ENCODE measurements at regions not wholly inside any gene's neighbourhood (a gene's known extent, or its start where the extent isn't known, plus 50 kb on each side); places are given as distances from the start of the nearest gene placed in this dataset.

- no peak for DNase-seq (ENCODE audit: low read depth in 1 of 2, low spot score in 1 of 2)
These were observed 306.9 kb downstream of the SLITRK6 start for GRCh38 chr13:85492283-85492682.

GRCh38 chr13:85486663-85487062, 312.6 kb downstream of the SLITRK6 start:
- no peak for DNase-seq (ENCODE audit: low read depth in 1 of 2, low spot score in 1 of 2)

DNA sequence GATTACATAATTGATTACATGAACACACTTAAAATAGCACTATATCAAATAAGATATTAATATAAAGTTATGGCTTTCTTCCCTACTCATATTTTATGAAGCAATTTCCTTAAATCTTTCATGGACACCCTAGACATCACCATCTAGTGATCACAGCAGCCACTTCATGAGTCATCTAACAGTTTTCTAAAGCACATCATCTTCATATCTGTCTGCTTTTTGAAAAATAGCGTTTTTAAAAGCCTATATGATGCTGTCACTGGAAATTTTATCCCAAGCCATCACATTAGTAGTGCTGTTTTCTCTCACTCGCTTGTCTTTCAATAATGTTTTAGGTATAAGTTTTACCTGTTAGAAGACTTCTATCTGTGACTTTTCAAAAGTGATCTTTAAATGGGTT, 326.1 kb downstream of the SLITRK6 start:
- DNase-seq (ENCODE audit: low read depth in 1 of 2, low spot score in 1 of 2), result no peak

DNA sequence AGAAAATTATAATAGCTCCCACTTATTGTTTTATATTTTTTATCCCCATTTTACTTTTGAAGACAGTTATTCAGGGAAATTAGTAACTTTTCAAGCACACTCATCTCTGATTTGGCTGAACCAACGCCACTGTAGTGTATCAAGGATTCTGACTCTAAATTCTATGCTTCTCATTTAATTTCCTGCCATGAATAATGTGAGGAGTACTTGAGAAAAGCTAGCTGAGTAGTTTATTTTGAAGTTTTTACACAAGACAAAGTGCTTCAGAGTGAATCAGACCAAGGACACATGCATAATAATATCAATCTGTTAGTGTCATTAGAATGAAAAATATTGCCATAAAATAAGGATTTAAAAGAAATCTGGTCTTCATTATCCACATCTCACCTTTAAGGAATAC, 329.9 kb downstream of the SLITRK6 start:
- no peak for DNase-seq (ENCODE audit: low read depth in 1 of 2, low spot score in 1 of 2)

DNA sequence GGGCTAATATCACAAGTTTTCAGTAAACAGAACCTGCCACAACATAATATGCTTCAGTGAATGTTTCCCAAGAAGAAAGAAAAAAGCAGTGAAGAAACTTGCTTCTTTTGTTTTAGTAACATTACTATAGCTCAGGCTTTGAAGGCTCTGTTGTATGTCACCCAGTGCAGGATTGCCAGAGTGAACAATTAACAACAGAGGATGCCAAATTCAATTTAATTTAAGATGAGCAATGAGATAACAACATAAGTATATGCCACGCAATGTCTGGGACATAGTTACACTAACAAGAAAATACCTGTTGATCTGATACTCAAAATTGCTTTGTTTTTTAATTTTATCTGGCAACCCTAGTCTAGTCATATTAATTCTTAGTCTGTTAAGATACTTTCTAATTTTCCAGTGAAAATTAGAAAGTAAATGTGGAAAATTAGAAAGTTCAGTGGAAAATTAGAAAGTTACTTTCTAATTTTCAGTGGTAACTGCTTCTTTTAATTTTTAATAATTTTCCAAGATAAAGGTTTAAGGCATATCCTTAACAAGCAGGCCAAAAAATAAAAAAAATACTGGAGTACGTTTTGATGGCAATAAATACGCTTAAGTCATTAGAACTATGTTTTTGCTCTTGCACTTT, 336.3 kb downstream of the SLITRK6 start:
- no peak for DNase-seq (ENCODE audit: low read depth in 1 of 2, low spot score in 1 of 2)

GRCh38 chr13:85461621-85462020, 337.6 kb downstream of the SLITRK6 start:
- no peak for DNase-seq (ENCODE audit: low read depth in 1 of 2, low spot score in 1 of 2)

GRCh38 chr13:85445534-85445933, 353.7 kb downstream of the SLITRK6 start:
- no peak for DNase-seq (ENCODE audit: low read depth in 1 of 2, low spot score in 1 of 2)

DNA sequence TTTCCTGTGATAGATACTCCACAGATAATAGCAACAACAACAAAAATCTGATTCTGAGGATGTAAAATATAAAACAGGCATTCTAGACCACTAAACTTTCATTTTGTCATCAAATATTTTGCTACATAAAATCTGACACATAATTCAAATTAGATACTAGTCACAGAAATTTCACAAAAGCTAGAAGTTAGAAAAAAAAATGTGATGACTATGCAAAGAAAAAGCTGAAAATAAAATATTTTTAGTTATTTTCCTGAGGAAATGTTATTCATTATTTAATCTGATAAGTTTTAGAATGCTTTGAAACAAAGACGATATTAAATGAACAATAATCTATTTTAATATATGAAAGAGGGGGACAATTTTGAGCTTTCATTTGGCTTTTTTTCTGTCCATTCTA, 357.2 kb downstream of the SLITRK6 start:
- no peak for DNase-seq (ENCODE audit: low read depth in 1 of 2, low spot score in 1 of 2)

DNA sequence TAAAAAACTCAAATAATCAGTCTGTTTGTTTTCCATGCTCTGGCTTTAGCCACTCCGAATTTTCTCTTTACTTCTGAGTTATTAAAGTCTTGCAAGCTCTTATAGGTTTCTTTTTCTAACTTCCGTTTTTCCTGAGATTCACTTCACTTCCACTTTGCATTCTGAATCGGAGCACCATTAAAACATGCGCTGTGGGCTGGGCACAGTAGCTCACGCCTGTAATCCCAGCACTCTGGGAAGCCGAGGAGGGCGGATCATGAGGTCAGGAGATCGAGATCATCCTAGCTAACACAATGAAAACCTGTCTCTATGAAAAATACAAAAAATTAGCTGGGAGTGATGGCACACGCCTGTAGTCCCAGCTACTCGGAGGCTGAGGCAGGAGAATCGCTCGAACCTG, 357.9 kb downstream of the SLITRK6 start:
- DNase-seq (ENCODE audit: low read depth in 1 of 2, low spot score in 1 of 2), result no peak

GRCh38 chr13:85436029-85436428, 363.2 kb downstream of the SLITRK6 start:
- DNase-seq (ENCODE audit: low read depth in 1 of 2, low spot score in 1 of 2), result no peak

- DNase-seq (ENCODE audit: low read depth in 1 of 2, low spot score in 1 of 2), result no peak
These were observed 364.3 kb downstream of the SLITRK6 start for GRCh38 chr13:85434927-85435326.

- no peak for DNase-seq (ENCODE audit: low read depth in 1 of 2, low spot score in 1 of 2)
These were observed 366.3 kb downstream of the SLITRK6 start for GRCh38 chr13:85432881-85433280.

DNA sequence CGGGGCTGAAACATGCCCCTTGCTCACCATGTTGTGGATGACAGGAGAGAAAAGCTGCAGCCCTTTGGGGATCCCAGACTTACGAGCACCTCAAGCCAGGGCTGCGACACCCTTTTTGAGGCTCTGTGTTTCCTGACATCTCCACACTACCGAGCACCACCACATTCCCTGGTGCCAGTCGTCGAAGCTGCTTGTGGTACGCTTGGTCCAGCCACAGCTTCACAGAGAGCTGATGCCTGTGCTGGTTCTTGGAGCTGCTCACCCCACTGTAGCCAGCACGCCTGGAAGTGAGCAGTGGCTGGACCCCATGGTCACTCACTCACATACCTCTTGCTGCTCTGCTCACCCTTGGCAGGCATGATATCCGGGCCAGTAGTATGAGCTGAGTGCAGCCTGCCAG, 367.5 kb downstream of the SLITRK6 start:
- DNase-seq (ENCODE audit: low read depth in 1 of 2, low spot score in 1 of 2), result no peak

GRCh38 chr13:85430216-85430794, 368.9 kb downstream of the SLITRK6 start:
- no peak for DNase-seq (ENCODE audit: low read depth in 1 of 2, low spot score in 1 of 2)

DNA sequence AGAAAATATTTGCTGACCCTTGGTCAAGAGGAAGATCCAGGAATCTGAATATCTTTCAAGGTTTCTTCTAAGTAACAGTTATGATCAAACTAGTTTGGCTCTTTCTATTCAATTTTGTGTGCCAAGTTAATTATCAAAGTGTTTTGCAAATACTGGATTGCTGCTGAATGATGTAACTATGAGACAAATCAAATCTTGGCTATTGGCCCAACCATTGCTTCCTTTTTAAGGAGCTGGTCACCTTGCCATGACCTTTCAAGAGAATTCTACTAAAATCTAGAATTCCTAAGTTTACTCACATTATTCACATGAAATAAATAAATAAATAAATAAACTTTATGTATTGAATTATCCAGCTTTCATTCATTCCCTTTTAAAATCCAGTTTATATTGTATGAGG, 371.8 kb downstream of the SLITRK6 start:
- DNase-seq (ENCODE audit: low read depth in 1 of 2, low spot score in 1 of 2), result no peak

DNA sequence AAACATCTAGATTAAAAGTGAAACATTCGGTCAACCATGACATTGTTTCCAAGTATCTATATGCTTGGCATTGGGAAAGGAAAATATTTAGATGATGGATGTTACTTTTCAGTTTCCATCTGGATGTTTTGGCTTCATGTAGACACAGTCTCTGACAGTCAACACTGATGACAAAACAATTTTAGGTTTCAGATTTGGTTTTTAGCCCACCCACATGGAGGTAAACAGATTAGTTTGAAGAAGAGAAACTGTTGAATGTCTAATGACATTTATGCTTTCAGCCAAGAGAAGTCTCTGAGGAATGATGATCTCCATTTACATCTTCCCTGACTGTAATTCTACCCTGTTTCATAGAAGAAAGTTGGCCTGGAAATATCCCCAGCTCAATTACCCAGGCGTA, 379.1 kb downstream of the SLITRK6 start:
- DNase-seq (ENCODE audit: low read depth in 1 of 2, low spot score in 1 of 2), result no peak

- no peak for DNase-seq (ENCODE audit: low read depth in 1 of 2, low spot score in 1 of 2)
These were observed 379.6 kb downstream of the SLITRK6 start for GRCh38 chr13:85419611-85420010.

GRCh38 chr13:85417807-85418206, 381.4 kb downstream of the SLITRK6 start:
- DNase-seq (ENCODE audit: low read depth in 1 of 2, low spot score in 1 of 2), result no peak

DNA sequence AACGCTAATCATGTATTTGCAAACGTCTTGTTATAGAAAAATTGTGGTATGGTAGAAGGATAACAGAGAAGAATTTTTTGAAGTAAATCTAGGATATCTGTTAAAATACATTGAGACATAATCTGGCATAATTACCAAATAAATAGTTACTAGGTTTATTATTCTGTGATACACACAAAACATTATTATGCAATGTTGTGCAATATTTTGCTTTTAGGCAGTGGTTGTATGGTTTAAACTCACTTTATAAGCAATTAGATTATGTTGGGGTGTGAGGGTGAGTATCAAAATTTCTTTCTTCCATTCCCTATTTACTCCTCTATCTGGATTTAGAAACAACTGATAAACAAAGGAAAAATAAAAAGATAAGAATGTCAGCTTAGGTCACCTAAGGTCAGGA, 385.6 kb downstream of the SLITRK6 start:
- no peak for DNase-seq (ENCODE audit: low read depth in 1 of 2, low spot score in 1 of 2)

- DNase-seq (ENCODE audit: low read depth in 1 of 2, low spot score in 1 of 2), result no peak
These were observed 386.8 kb downstream of the SLITRK6 start for GRCh38 chr13:85412448-85412847.

DNA sequence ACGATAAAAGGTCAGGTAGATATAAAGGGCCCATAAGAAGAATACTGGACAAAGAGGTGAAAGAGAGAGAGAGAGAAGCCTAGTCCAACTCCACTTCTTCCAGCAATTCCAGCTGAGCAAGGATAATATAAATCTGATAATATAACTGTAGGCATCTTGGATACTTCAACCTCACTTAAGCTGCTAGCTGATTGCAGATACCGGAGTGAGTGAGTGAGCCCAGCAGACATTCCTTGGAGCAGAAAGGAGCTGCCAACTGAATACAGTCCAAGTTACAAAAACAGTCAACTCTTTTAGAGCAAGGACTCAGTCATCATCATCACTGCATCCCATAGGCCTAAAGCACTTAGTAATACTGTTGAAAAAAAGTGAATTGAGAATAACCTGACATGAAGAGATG, 387.6 kb downstream of the SLITRK6 start:
- DNase-seq (ENCODE audit: low read depth in 1 of 2, low spot score in 1 of 2), result no peak

DNA sequence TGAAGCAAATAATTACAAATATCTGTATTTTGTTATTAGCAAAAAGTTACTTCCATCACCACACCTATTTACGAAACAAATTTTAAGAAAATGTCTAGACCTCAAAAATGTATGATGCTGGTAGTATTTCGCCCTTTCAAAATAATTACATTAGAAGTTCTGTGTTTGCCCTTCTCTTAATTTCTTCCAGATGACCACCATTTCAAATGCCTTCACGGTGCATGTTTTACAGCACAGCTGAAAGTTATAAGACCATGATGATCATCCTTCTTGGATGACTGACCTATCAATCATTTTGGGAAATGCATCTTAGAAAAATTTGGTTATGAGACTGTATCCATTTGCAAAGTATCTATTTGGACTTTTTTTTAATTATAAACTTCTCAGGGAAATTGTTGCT, 390.8 kb downstream of the SLITRK6 start:
- DNase-seq (ENCODE audit: low read depth in 1 of 2, low spot score in 1 of 2), result no peak

- no peak for DNase-seq (ENCODE audit: low read depth in 1 of 2, low spot score in 1 of 2)
These were observed 392.8 kb downstream of the SLITRK6 start for GRCh38 chr13:85406269-85406975.
